ENCODE measurements at regions not wholly inside any gene's neighbourhood (a gene's known extent, or its start where the extent isn't known, plus 50 kb on each side); places are given as distances from the start of the nearest gene placed in this dataset.

GRCh38 chr13:33891196-33891742 lies 73.3 kb downstream of the RFC3 start:
- Histone ChIP-seq H4K20me1 (ENCODE audit: control insufficient read depth, insufficient read depth, insufficient read length) (no peaks in the 10 kb centered on the region), H3K14ac (ENCODE audit: insufficient read depth, low read length) (no peak overlapping the region), H3K4me1 (ENCODE audit: insufficient read depth, low read length) (no peaks in the 10 kb centered on the region), H3K79me2 (ENCODE audit: insufficient read depth, low read length) (no peaks in the 10 kb centered on the region), H3T11ph (ENCODE audit: low read length) (no peak overlapping the region), H3K27ac (ENCODE audit: insufficient read length, low read depth, low read length) (no peak overlapping the region), H3K9ac (ENCODE audit: extremely low read depth, insufficient read length, low read length) (no peak overlapping the region), H3K23me2 (ENCODE audit: insufficient read length, low read depth, low read length, poor library complexity, severe bottlenecking) (no peaks in the 10 kb centered on the region), H2AFZ (ENCODE audit: low read length) (no peak overlapping the region), H3K27me3 (ENCODE audit: insufficient read depth, low read length) (no peaks in the 10 kb centered on the region), H4K91ac (ENCODE audit: insufficient read length, low read depth, low read length) (no peak overlapping the region), H4K8ac (replicated peaks; ENCODE audit: insufficient read length, low read depth, low read length) (no peak overlapping the region), H3K23ac (ENCODE audit: insufficient read length, low read depth, low read length) (no peak overlapping the region), H3K56ac (ENCODE audit: insufficient read length, low read depth, low read length) (no peak overlapping the region), H2BK15ac (ENCODE audit: low read depth, low read length) (no peak overlapping the region), H3K4me2 (ENCODE audit: insufficient read depth, insufficient read length, low read length) (no peak overlapping the region), H3K79me1 (ENCODE audit: insufficient read depth, low read depth, low read length, poor library complexity, severe bottlenecking) (no peaks in the 10 kb centered on the region), H2BK12ac (ENCODE audit: insufficient read length, low read depth, low read length) (no peak overlapping the region), H3K4ac (ENCODE audit: low read depth, low read length) (no peak overlapping the region), H4K5ac (ENCODE audit: insufficient read length, low read depth, low read length) (no peak overlapping the region), H3K9me3 (ENCODE audit: control insufficient read depth, low read depth, low read length) (no peaks in the 10 kb centered on the region), H2AK5ac (ENCODE audit: insufficient read length, low read length) (no peak overlapping the region), H2BK20ac (ENCODE audit: low read depth, low read length, poor library complexity, severe bottlenecking) (no peak overlapping the region), H2BK5ac (ENCODE audit: insufficient read length, low read length) (no peak overlapping the region), H2BK120ac (ENCODE audit: low read depth, low read length, poor library complexity, severe bottlenecking) (no peak overlapping the region), H3K18ac (ENCODE audit: insufficient read length, low read depth, low read length) (no peak overlapping the region)
- peaks cover 16 to 31% of the 10 kb centered on the region in 2 experiments for H3K9me3 Mint-ChIP-seq
- H3K27ac Mint-ChIP-seq, result no peak overlapping the region
- peaks cover 3 to 5% of the 10 kb centered on the region in 2 experiments; a peak in 2 of 4 replicates for H3K4me1 Mint-ChIP-seq
- DNase-seq, result no peak
- peaks cover 15 to 31% (median 18%) of the 10 kb centered on the region in 3 experiments for H3K36me3 Mint-ChIP-seq (ENCODE audit: insufficient read depth in 1 of 3, low read depth in 3 of 3)
- TF ChIP-seq, protein P1, sequence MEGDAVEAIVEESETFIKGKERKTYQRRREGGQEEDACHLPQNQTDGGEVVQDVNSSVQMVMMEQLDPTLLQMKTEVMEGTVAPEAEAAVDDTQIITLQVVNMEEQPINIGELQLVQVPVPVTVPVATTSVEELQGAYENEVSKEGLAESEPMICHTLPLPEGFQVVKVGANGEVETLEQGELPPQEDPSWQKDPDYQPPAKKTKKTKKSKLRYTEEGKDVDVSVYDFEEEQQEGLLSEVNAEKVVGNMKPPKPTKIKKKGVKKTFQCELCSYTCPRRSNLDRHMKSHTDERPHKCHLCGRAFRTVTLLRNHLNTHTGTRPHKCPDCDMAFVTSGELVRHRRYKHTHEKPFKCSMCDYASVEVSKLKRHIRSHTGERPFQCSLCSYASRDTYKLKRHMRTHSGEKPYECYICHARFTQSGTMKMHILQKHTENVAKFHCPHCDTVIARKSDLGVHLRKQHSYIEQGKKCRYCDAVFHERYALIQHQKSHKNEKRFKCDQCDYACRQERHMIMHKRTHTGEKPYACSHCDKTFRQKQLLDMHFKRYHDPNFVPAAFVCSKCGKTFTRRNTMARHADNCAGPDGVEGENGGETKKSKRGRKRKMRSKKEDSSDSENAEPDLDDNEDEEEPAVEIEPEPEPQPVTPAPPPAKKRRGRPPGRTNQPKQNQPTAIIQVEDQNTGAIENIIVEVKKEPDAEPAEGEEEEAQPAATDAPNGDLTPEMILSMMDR (conservative IDR thresholded peaks at IDR 0.05), result no peak
- no peak overlapping the region for H3K4me3 Mint-ChIP-seq
- no peaks in the 10 kb centered on the region for H3K27me3 Mint-ChIP-seq (ENCODE audit: low read depth)

Data from H9 (cell line).